Fibroblast of villous mesenchyme (primary cell): ENCODE measurements at regions not wholly inside any gene's neighbourhood (a gene's known extent, or its start where the extent isn't known, plus 50 kb on each side); places are given as distances from the start of the nearest gene placed in this dataset.

Experiments
- DNase-seq: peaks from one replicate; pipeline ENCODE4 v3.0.0-alpha.2; 2010; ENCODE audit warnings: low read depth
- H3K4me3 ChIP-seq: 2 replicates; pipeline ENCODE4 v1.5.1; 2011; ENCODE audit warnings: low read depth, mild to moderate bottlenecking, low read length
- TF ChIP-seq, protein P1 (sequence below): IDR thresholded peaks from 2 replicates; pipeline ENCODE4 v1.5.1; 2012; ENCODE audit warnings: low read depth, mild to moderate bottlenecking, low read length; ENCODE audit not compliant: insufficient read depth

- no peak for DNase-seq
- TF ChIP-seq, protein P1, sequence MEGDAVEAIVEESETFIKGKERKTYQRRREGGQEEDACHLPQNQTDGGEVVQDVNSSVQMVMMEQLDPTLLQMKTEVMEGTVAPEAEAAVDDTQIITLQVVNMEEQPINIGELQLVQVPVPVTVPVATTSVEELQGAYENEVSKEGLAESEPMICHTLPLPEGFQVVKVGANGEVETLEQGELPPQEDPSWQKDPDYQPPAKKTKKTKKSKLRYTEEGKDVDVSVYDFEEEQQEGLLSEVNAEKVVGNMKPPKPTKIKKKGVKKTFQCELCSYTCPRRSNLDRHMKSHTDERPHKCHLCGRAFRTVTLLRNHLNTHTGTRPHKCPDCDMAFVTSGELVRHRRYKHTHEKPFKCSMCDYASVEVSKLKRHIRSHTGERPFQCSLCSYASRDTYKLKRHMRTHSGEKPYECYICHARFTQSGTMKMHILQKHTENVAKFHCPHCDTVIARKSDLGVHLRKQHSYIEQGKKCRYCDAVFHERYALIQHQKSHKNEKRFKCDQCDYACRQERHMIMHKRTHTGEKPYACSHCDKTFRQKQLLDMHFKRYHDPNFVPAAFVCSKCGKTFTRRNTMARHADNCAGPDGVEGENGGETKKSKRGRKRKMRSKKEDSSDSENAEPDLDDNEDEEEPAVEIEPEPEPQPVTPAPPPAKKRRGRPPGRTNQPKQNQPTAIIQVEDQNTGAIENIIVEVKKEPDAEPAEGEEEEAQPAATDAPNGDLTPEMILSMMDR, result no peak
- H3K4me3 ChIP-seq, result no peak overlapping the region
These were observed 434.5 kb downstream of the CCSER2 start for GRCh38 chr10:84762754-84763394.

DNA sequence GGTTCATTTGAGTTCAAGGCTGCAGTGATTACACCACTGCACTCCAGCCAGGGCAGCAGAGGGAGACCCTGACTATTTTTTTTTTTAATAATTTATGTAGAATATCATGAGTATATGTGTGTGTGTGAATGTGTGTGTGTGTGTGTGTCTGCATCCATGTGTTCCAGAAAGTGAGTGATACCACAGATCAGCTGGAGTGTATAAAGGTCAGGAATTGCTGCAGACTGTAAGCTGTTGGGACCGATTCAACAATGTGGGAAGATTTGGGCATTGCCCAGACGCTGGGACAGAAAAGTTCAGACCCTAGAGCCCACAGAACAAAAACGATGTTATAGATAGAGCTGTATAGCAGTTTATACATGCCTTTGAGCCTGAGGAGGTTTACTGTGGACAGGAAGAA lies 435.6 kb downstream of the CCSER2 start:
- no peak overlapping the region for H3K4me3 ChIP-seq
- TF ChIP-seq, protein P1, result no peak
- no peak for DNase-seq

DNA sequence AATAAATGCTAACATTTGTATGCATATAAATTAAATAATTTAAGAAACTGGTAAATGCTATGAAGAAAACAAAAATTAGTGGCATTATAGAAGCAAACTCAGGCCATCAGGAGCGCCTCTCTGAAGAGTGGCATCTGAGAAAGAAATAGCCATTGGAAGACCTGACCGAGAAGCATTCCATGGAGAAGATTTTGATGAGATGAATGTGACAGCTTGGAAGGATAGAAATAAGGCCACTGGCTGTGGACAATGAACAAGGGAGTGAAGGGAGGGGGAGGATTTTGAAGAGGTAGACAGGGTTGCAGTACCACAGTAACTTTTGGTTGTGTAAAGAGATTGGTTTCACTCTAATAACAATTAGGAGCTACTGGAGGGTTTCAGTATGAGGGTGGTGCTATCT lies 436.7 kb downstream of the CCSER2 start:
- no peak overlapping the region for H3K4me3 ChIP-seq
- no peak for DNase-seq
- TF ChIP-seq, protein P1, result no peak

- H3K4me3 ChIP-seq, result no peak overlapping the region
- TF ChIP-seq, protein P1, result no peak
- no peak for DNase-seq
These were observed 437.3 kb downstream of the CCSER2 start for GRCh38 chr10:84765656-84766055.

DNA sequence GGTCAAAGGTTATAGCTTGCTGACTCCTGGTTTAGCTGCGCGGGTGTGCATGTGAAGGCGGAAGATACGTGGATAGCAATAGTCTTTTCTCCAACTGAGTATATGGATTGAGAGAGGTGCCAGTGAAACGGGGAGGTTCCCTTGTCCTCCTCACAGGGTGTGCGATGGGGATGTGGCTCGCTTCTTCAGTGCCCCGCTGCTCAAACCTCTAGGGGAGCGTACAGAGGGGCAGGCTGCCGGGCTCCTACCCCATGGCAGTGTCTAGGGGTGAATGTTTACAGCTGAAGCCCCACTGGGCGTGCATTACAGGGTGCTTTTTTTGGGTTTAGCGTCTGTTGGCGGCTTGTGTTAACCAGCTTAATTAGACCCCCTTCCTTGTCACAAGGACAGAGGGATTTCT lies 438.5 kb downstream of the CCSER2 start:
- DNase-seq, result no peak
- H3K4me3 ChIP-seq, result no peak overlapping the region
- TF ChIP-seq, protein P1, result no peak

- no peak overlapping the region for H3K4me3 ChIP-seq
- no peak for DNase-seq
- TF ChIP-seq, protein P1, result no peak
These were observed 439.7 kb downstream of the CCSER2 start for GRCh38 chr10:84768132-84768531.

GRCh38 chr10:84770824-84771223 lies 442.4 kb downstream of the CCSER2 start:
- DNase-seq, result no peak
- TF ChIP-seq, protein P1, result no peak
- H3K4me3 ChIP-seq, result no peak overlapping the region
